SK-N-SH (cell line): ENCODE measurements at regions not wholly inside any gene's neighbourhood (a gene's known extent, or its start where the extent isn't known, plus 50 kb on each side); places are given as distances from the start of the nearest gene placed in this dataset.

Source experiments
- CHD2 ChIP-seq: fragments of 150-350 bp; IDR thresholded peaks from 2 replicates; pipeline ENCODE4 v1.6.1; 2018; ENCODE audit warnings: low read length; ENCODE audit not compliant: partially characterized antibody
- CTCF ChIP-seq: fragments of 200-600 bp; sonication (generic); IDR thresholded peaks from 2 replicates; pipeline ENCODE4 v1.6.1; 2017; ENCODE audit warnings: antibody characterized with exemption, mild to moderate bottlenecking, moderate library complexity
- GATA2 ChIP-seq: sonication (generic); formaldehyde crosslinking; IDR thresholded peaks from 2 replicates; pipeline ENCODE4 v1.5.0; 2020; ENCODE audit warnings: mild to moderate bottlenecking, missing genetic modification reagents
- MAX ChIP-seq: IDR thresholded peaks from 2 replicates; pipeline ENCODE4 v1.4.0; 2012; ENCODE audit warnings: low read depth
- POLR2AphosphoS5 ChIP-seq: IDR thresholded peaks from 2 replicates; pipeline ENCODE4 v1.6.1; 2012; ENCODE audit warnings: low read depth, low read length
- SIN3A ChIP-seq: IDR thresholded peaks from 2 replicates; pipeline ENCODE4 v1.6.1; 2012; ENCODE audit warnings: low read depth, mild to moderate bottlenecking, low read length, moderate library complexity, borderline replicate concordance
- USF2 ChIP-seq: fragments of 150-350 bp; IDR thresholded peaks from 2 replicates; pipeline ENCODE4 v1.6.1; 2017; ENCODE audit warnings: antibody characterized with exemption, low read length, low read depth, borderline replicate concordance
- YY1 ChIP-seq: IDR thresholded peaks from 2 replicates; pipeline ENCODE4 v1.4.0; 2012; ENCODE audit warnings: low read depth, mild to moderate bottlenecking

- no peak for TF ChIP-seq USF2
- TF ChIP-seq MAX, result no peak
- no peak for TF ChIP-seq CTCF
- no peak for TF ChIP-seq CHD2
- TF ChIP-seq SIN3A, result no peak
- TF ChIP-seq POLR2AphosphoS5, result no peak
- TF ChIP-seq YY1, result no peak
- TF ChIP-seq GATA2 (CRISPR knock-in tag), result no peak
These were observed 370.1 kb downstream of the FOXA2 start for GRCh38 chr20:22214296-22214695.
